ENCODE measurements at regions not wholly inside any gene's neighbourhood (a gene's known extent, or its start where the extent isn't known, plus 50 kb on each side); places are given as distances from the start of the nearest gene placed in this dataset.

DNA sequence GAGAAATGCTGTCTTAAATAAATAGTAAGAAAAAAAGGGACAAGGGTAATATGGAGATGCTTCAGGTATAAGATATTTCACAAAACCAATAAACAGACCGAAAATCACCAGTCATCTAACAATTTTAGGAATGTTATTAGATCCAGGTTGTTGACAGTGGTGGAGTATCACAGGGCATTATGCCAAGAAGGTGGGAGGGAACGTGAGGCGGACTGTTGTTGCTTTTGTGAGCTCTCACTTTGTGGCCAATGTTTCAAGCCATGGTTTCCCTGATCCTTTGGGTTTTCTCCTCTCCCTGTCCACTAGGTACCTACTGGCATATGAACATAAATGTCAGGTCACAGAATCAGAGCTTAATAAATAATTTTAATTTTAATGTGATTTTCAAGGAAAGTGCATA is 790.3 kb upstream of the SLITRK1 start:
- TF ChIP-seq, protein P1, sequence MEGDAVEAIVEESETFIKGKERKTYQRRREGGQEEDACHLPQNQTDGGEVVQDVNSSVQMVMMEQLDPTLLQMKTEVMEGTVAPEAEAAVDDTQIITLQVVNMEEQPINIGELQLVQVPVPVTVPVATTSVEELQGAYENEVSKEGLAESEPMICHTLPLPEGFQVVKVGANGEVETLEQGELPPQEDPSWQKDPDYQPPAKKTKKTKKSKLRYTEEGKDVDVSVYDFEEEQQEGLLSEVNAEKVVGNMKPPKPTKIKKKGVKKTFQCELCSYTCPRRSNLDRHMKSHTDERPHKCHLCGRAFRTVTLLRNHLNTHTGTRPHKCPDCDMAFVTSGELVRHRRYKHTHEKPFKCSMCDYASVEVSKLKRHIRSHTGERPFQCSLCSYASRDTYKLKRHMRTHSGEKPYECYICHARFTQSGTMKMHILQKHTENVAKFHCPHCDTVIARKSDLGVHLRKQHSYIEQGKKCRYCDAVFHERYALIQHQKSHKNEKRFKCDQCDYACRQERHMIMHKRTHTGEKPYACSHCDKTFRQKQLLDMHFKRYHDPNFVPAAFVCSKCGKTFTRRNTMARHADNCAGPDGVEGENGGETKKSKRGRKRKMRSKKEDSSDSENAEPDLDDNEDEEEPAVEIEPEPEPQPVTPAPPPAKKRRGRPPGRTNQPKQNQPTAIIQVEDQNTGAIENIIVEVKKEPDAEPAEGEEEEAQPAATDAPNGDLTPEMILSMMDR (conservative IDR thresholded peaks at IDR 0.05; ENCODE audit: low read depth, low read length) = no peak
- TF ChIP-seq POLR2A (IDR thresholded peaks at IDR 0.05; ENCODE audit: low read depth, low read length) (no peak), RCOR1 (IDR thresholded peaks at IDR 0.05; ENCODE audit: insufficient replicate concordance, low read length) (no peak), MAZ (IDR thresholded peaks at IDR 0.05; ENCODE audit: borderline replicate concordance, low read depth, low read length) (no peak), MAFK (IDR thresholded peaks at IDR 0.05; ENCODE audit: low read depth, low read length) (no peak), CHD1 (IDR thresholded peaks at IDR 0.05; ENCODE audit: low read depth, low read length) (no peak)

Measured in IMR-90 (cell line).